Parathyroid adenoma (tissue), 2 donors: ENCODE measurements at regions not wholly inside any gene's neighbourhood (a gene's known extent, or its start where the extent isn't known, plus 50 kb on each side); places are given as distances from the start of the nearest gene placed in this dataset.
A peak's percentile ranks its signal among the peaks of the same experiment; 100 is the strongest.

ENCODE experiments used
- H2AFZ ChIP-seq: fragments of 300-600 bp; sonication (generic); one replicate; pipeline ENCODE4 v1.7.0; 2017; ENCODE audit warnings: antibody characterized with exemption, mild to moderate bottlenecking
- H3K27ac ChIP-seq: fragments of 300-600 bp; sonication (generic); one replicate; pipeline ENCODE4 v1.7.0; 2017
- H3K27me3 ChIP-seq: fragments of 300-600 bp; sonication (generic); one replicate; pipeline ENCODE4 v1.7.0; 2017; ENCODE audit warnings: low read length; ENCODE audit not compliant: control insufficient read depth, insufficient read depth
- H3K36me3 ChIP-seq: fragments of 300-600 bp; sonication (generic); one replicate; pipeline ENCODE4 v1.7.0; 2017; ENCODE audit warnings: low read length; ENCODE audit not compliant: control insufficient read depth, insufficient read depth
- H3K4me1 ChIP-seq: fragments of 300-600 bp; sonication (generic); one replicate; pipeline ENCODE4 v1.7.0; 2017; ENCODE audit warnings: control low read depth
- H3K4me2 ChIP-seq: fragments of 300-600 bp; sonication (generic); one replicate; pipeline ENCODE4 v1.7.0; 2017; ENCODE audit warnings: low read length
- H3K4me3 ChIP-seq: fragments of 300-600 bp; sonication (generic); one replicate; pipeline ENCODE4 v1.7.0; 2017; ENCODE audit warnings: low read depth, low read length
- H3K79me2 ChIP-seq: fragments of 300-600 bp; sonication (generic); one replicate; pipeline ENCODE4 v1.7.0; 2017; ENCODE audit warnings: control low read depth
- H3K9ac ChIP-seq: fragments of 300-600 bp; sonication (generic); one replicate; pipeline ENCODE4 v1.7.0; 2017; ENCODE audit warnings: mild to moderate bottlenecking
- H3K9me3 ChIP-seq: fragments of 300-600 bp; sonication (generic); one replicate; pipeline ENCODE4 v1.7.0; 2017; ENCODE audit warnings: low read length; ENCODE audit not compliant: control insufficient read depth
- CTCF ChIP-seq: fragments of 300-600 bp; sonication (generic); IDR thresholded peaks from one replicate; pipeline ENCODE4 v1.7.0; 2017; ENCODE audit warnings: antibody characterized with exemption, mild to moderate bottlenecking
- donor health status: primary hyperparathyroidism.

- no peaks in the 10 kb centered on the region for H3K9me3 ChIP-seq
- H3K27ac ChIP-seq = peak overlapping the region; percentile 91
- H3K36me3 ChIP-seq = no peaks in the 10 kb centered on the region
- H3K4me3 ChIP-seq = peak overlapping the region; percentile 31
- no peak for TF ChIP-seq CTCF
- peak overlapping the region; percentile 57 for H2AFZ ChIP-seq
- H3K4me1 ChIP-seq = peaks cover 58% of the 10 kb centered on the region
- H3K9ac ChIP-seq = peak overlapping the region; percentile 39
- H3K79me2 ChIP-seq = no peaks in the 10 kb centered on the region
- peak overlapping the region; percentile 67 for H3K4me2 ChIP-seq
- no peaks in the 10 kb centered on the region for H3K27me3 ChIP-seq
Observed at GRCh38 chr6:139545206-139546105, 171.0 kb upstream of the CITED2 start.

GRCh38 chr6:139544701-139545057 is 170.2 kb upstream of the CITED2 start:
- H3K27me3 ChIP-seq = no peaks in the 10 kb centered on the region
- H3K4me2 ChIP-seq = peak overlapping the region; percentile 67
- H3K79me2 ChIP-seq = no peaks in the 10 kb centered on the region
- H2AFZ ChIP-seq = peak overlapping the region; percentile 7
- no peaks in the 10 kb centered on the region for H3K36me3 ChIP-seq
- H3K9me3 ChIP-seq = no peaks in the 10 kb centered on the region
- H3K4me1 ChIP-seq = peaks cover 58% of the 10 kb centered on the region
- no peak for TF ChIP-seq CTCF
- peak overlapping the region; percentile 91 for H3K27ac ChIP-seq
- H3K9ac ChIP-seq = no peak overlapping the region
- H3K4me3 ChIP-seq = no peak overlapping the region

- Histone ChIP-seq H3K27me3 (no peaks in the 10 kb centered on the region), H3K4me3 (no peak overlapping the region), H3K4me1 (peaks cover 63% of the 10 kb centered on the region), H3K4me2 (no peak overlapping the region), H3K9ac (no peak overlapping the region), H3K9me3 (no peaks in the 10 kb centered on the region), H3K27ac (no peak overlapping the region), H3K79me2 (no peaks in the 10 kb centered on the region), H2AFZ (peak overlapping the region; percentile 26), H3K36me3 (no peaks in the 10 kb centered on the region)
- no peak for TF ChIP-seq CTCF
Observed at GRCh38 chr6:139542351-139542750, 167.9 kb upstream of the CITED2 start.

- H3K4me2 ChIP-seq = no peak overlapping the region
- peak overlapping the region; percentile 8 for H2AFZ ChIP-seq
- no peak overlapping the region for H3K4me3 ChIP-seq
- no peak for TF ChIP-seq CTCF
- no peaks in the 10 kb centered on the region for H3K79me2 ChIP-seq
- H3K9ac ChIP-seq = no peak overlapping the region
- H3K4me1 ChIP-seq = peaks cover 62% of the 10 kb centered on the region
- H3K36me3 ChIP-seq = no peaks in the 10 kb centered on the region
- H3K27ac ChIP-seq = no peak overlapping the region
- H3K27me3 ChIP-seq = no peaks in the 10 kb centered on the region
- no peaks in the 10 kb centered on the region for H3K9me3 ChIP-seq
Observed at GRCh38 chr6:139540894-139541293, 166.4 kb upstream of the CITED2 start.

- no peaks in the 10 kb centered on the region for H3K79me2 ChIP-seq
- H3K9me3 ChIP-seq = no peaks in the 10 kb centered on the region
- H3K27ac ChIP-seq = no peak overlapping the region
- peak overlapping the region; percentile 8 for H2AFZ ChIP-seq
- no peaks in the 10 kb centered on the region for H3K36me3 ChIP-seq
- H3K4me1 ChIP-seq = peaks cover 61% of the 10 kb centered on the region
- H3K4me2 ChIP-seq = no peak overlapping the region
- H3K9ac ChIP-seq = no peak overlapping the region
- no peak overlapping the region for H3K4me3 ChIP-seq
- no peak for TF ChIP-seq CTCF
- H3K27me3 ChIP-seq = no peaks in the 10 kb centered on the region
Observed at GRCh38 chr6:139540276-139540675, 165.8 kb upstream of the CITED2 start.
